ENCODE measurements at regions not wholly inside any gene's neighbourhood (a gene's known extent, or its start where the extent isn't known, plus 50 kb on each side); places are given as distances from the start of the nearest gene placed in this dataset.

- no peak for TF ChIP-seq CTCF (IDR thresholded peaks at IDR 0.05; ENCODE audit: insufficient read depth, low read length, poor library complexity, severe bottlenecking)
- no peak for DNase-seq (ENCODE audit: extremely low read depth, insufficient read length)
- Histone ChIP-seq H3K4me3 (replicated peaks; ENCODE audit: low read depth, low read length) (no peak overlapping the region), H3K27me3 (replicated peaks; ENCODE audit: control insufficient read depth, insufficient read depth, low read length) (no peaks in the 10 kb centered on the region), H3K36me3 (ENCODE audit: control insufficient read depth, insufficient read depth, low read length) (no peaks in the 10 kb centered on the region)
These were observed 259.3 kb upstream of the MDFIC2 start for GRCh38 chr3:70571696-70572095.

DNA sequence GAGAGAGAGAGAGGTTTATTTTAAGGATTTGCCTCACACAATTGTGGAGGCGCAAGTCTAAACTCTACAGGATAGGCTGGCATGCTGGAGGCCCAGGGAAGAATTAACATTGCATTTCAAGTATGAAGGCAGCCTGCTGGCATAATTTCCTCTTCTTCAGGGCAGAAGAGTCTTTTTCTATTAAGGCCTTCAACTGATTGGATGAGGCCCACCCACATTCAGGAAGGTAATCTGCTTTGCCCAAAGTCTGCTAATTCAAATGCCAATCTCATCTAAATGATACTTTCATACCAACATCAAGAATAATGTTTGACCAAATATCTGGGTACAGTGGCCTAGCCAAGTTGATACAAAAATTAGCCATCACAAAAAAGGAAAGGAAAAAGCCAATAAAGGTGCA, 258.1 kb upstream of the MDFIC2 start:
- no peak for TF ChIP-seq CTCF (IDR thresholded peaks at IDR 0.05; ENCODE audit: insufficient read depth, low read length, poor library complexity, severe bottlenecking)
- H3K4me3 ChIP-seq (replicated peaks; ENCODE audit: low read depth, low read length) = no peak overlapping the region
- H3K36me3 ChIP-seq (ENCODE audit: control insufficient read depth, insufficient read depth, low read length) = no peaks in the 10 kb centered on the region

GRCh38 chr3:70568626-70569025, 256.2 kb upstream of the MDFIC2 start:
- Histone ChIP-seq H3K27me3 (replicated peaks; ENCODE audit: control insufficient read depth, insufficient read depth, low read length) (no peaks in the 10 kb centered on the region), H3K4me3 (replicated peaks; ENCODE audit: low read depth, low read length) (no peak overlapping the region), H3K36me3 (ENCODE audit: control insufficient read depth, insufficient read depth, low read length) (no peaks in the 10 kb centered on the region)
- no peak for TF ChIP-seq CTCF (IDR thresholded peaks at IDR 0.05; ENCODE audit: insufficient read depth, low read length, poor library complexity, severe bottlenecking)
- no peak for DNase-seq (ENCODE audit: extremely low read depth, insufficient read length)

More for the DNA sequence above, 258.1 kb upstream of the MDFIC2 start:
- DNase-seq (ENCODE audit: extremely low read depth, insufficient read length) = no peak
- H3K27me3 ChIP-seq (replicated peaks; ENCODE audit: control insufficient read depth, insufficient read depth, low read length) = no peaks in the 10 kb centered on the region

DNA sequence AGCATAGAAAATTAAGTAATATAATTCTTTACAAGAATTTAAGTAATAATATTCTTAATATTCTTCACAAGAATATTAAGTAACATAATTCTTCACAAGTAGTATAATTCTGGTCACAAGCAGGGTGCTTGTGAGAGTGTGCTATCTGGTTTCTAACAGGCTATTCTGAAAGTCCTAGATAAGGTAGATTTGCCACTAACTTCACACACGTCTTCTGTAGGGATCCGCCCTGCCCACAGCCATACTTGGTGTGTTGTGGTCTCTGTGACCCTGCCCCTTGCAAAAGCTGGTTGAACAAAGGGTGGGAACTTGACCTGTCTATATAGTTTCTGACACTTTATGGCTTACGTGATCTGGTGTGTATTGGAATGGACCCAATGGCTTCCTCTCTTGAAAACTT, 253.4 kb upstream of the MDFIC2 start:
- DNase-seq (ENCODE audit: extremely low read depth, insufficient read length) = no peak
- H3K36me3 ChIP-seq (ENCODE audit: control insufficient read depth, insufficient read depth, low read length) = no peaks in the 10 kb centered on the region
- H3K27me3 ChIP-seq (replicated peaks; ENCODE audit: control insufficient read depth, insufficient read depth, low read length) = no peaks in the 10 kb centered on the region
- no peak for TF ChIP-seq CTCF (IDR thresholded peaks at IDR 0.05; ENCODE audit: insufficient read depth, low read length, poor library complexity, severe bottlenecking)
- H3K4me3 ChIP-seq (replicated peaks; ENCODE audit: low read depth, low read length) = no peak overlapping the region

GRCh38 chr3:70564552-70564951, 252.1 kb upstream of the MDFIC2 start:
- H3K4me3 ChIP-seq (replicated peaks; ENCODE audit: low read depth, low read length) = no peak overlapping the region

More at GRCh38 chr3:70564552-70564951, 252.1 kb upstream of the MDFIC2 start:
- H3K27me3 ChIP-seq (replicated peaks; ENCODE audit: control insufficient read depth, insufficient read depth, low read length) = no peaks in the 10 kb centered on the region
- no peak for TF ChIP-seq CTCF (IDR thresholded peaks at IDR 0.05; ENCODE audit: insufficient read depth, low read length, poor library complexity, severe bottlenecking)
- no peaks in the 10 kb centered on the region for H3K36me3 ChIP-seq (ENCODE audit: control insufficient read depth, insufficient read depth, low read length)
- DNase-seq (ENCODE audit: extremely low read depth, insufficient read length) = no peak

Data from GM06990 (cell line).